ENCODE measurements at regions not wholly inside any gene's neighbourhood (a gene's known extent, or its start where the extent isn't known, plus 50 kb on each side); places are given as distances from the start of the nearest gene placed in this dataset.

GRCh38 chr6:40780637-40781036 is 193.5 kb upstream of the LRFN2 start:
- TF ChIP-seq EZH2 (IDR thresholded peaks at IDR 0.05; ENCODE audit: borderline replicate concordance, low read depth, low read length, severe bottlenecking) = no peak
- H3K27me3 ChIP-seq (ENCODE audit: control insufficient read depth in 2 of 2, insufficient read depth in 2 of 2, low read length in 2 of 2) = no peaks in the 10 kb centered on the region
- H3K4me3 ChIP-seq (replicated peaks in 1 of 3; ENCODE audit: insufficient read depth in 1 of 3, low read depth in 1 of 3, low read length in 3 of 3) = no peak overlapping the region
- FAIRE-seq (no peak), DNase-seq (ENCODE audit: low read depth, low spot score) (no peak)
- no TSS peak for BruUV-seq (replicated peaks)
- dilution Hi-C loops (cut with MboI; ENCODE audit: extremely low pct_ligation_motif_present, low sequenced_read_pairs) = no loop called here
- H3K9ac ChIP-seq (replicated peaks; ENCODE audit: extremely low read depth, insufficient read depth, low read length) = no peak overlapping the region
- H2AFZ ChIP-seq (ENCODE audit: low read depth, low read length) = no peak overlapping the region
- intact Hi-C loops (cut with micrococcal nuclease) = no loop called here
- peaks cover 21% of the 10 kb centered on the region for H3K4me1 ChIP-seq (ENCODE audit: control insufficient read depth, extremely low read depth, insufficient read depth, low read length)
- no peaks in the 10 kb centered on the region for H4K20me1 ChIP-seq (replicated peaks; ENCODE audit: control insufficient read depth, extremely low read depth, insufficient read depth, low read length)
- no peaks in the 10 kb centered on the region for H3K9me3 ChIP-seq (replicated peaks; ENCODE audit: control insufficient read depth, insufficient read depth, low read length)
- H3K9me1 ChIP-seq (replicated peaks; ENCODE audit: control insufficient read depth, extremely low read depth, insufficient read depth, low read length) = no peaks in the 10 kb centered on the region
- H3K36me3 ChIP-seq (ENCODE audit: control insufficient read depth in 2 of 2, extremely low read depth in 1 of 2, insufficient read depth in 2 of 2, low read length in 2 of 2) = no peaks in the 10 kb centered on the region
- no peak overlapping the region for H3K4me2 ChIP-seq (ENCODE audit: insufficient read depth, low read length)
- H3K27ac ChIP-seq (ENCODE audit: insufficient read depth, low read depth, low read length) = no peak overlapping the region
- ChIA-PET POLR2A (no interaction called here), CTCF (interaction anchor here (1.6 kb wide), 1 partner anchor 21 kb away, joined by 3 read pairs; no protein-coding TSS in a partner anchor)
- no peaks in the 10 kb centered on the region for H3K79me2 ChIP-seq (ENCODE audit: control insufficient read depth, insufficient read depth, low read length)

- Histone ChIP-seq H2AFZ (ENCODE audit: low read depth, low read length) (peak overlapping the region; percentile 33), H3K79me2 (ENCODE audit: control insufficient read depth, insufficient read depth, low read length) (no peaks in the 10 kb centered on the region), H4K20me1 (replicated peaks; ENCODE audit: control insufficient read depth, extremely low read depth, insufficient read depth, low read length) (no peaks in the 10 kb centered on the region), H3K9me3 (replicated peaks; ENCODE audit: control insufficient read depth, insufficient read depth, low read length) (no peaks in the 10 kb centered on the region), H3K9me1 (replicated peaks; ENCODE audit: control insufficient read depth, extremely low read depth, insufficient read depth, low read length) (no peaks in the 10 kb centered on the region), H3K9ac (replicated peaks; ENCODE audit: extremely low read depth, insufficient read depth, low read length) (no peak overlapping the region), H3K27me3 (ENCODE audit: control insufficient read depth in 2 of 2, insufficient read depth in 2 of 2, low read length in 2 of 2) (no peaks in the 10 kb centered on the region), H3K4me1 (ENCODE audit: control insufficient read depth, extremely low read depth, insufficient read depth, low read length) (peaks cover 21% of the 10 kb centered on the region), H3K36me3 (ENCODE audit: control insufficient read depth in 2 of 2, extremely low read depth in 1 of 2, insufficient read depth in 2 of 2, low read length in 2 of 2) (no peaks in the 10 kb centered on the region), H3K4me2 (ENCODE audit: insufficient read depth, low read length) (no peak overlapping the region), H3K27ac (ENCODE audit: insufficient read depth, low read depth, low read length) (peak overlapping the region; percentile 37), H3K4me3 (replicated peaks in 1 of 3; ENCODE audit: insufficient read depth in 1 of 3, low read depth in 1 of 3, low read length in 3 of 3) (no peak overlapping the region)
- FAIRE-seq = peak; percentile 83
- no TSS peak for BruUV-seq (replicated peaks)
- DNase-seq (ENCODE audit: low read depth, low spot score) = peak; percentile 46
- TF ChIP-seq MAX (IDR thresholded peaks at IDR 0.05; ENCODE audit: insufficient read depth, insufficient read length) (no peak), POLR2AphosphoS5 (IDR thresholded peaks at IDR 0.05; ENCODE audit: insufficient read depth, low read depth, low read length) (peak; percentile 47), FOS (IDR thresholded peaks at IDR 0.05; ENCODE audit: borderline replicate concordance, insufficient read depth, low read length) (peak; percentile 87), GATA2 (IDR thresholded peaks at IDR 0.05; ENCODE audit: insufficient read depth, insufficient read length, low read depth, low read length) (peak; percentile 69), MYC (IDR thresholded peaks at IDR 0.05; ENCODE audit: low read depth, low read length) (no peak)
- intact Hi-C loops (cut with micrococcal nuclease) (no loop called here), dilution Hi-C loops (cut with MboI; ENCODE audit: extremely low pct_ligation_motif_present, low sequenced_read_pairs) (no loop called here)
- CTCF ChIA-PET = interaction anchor here (0.9 to 1.6 kb wide), 5 partner anchors 20 to 192 kb away, joined by 3 read pairs; partner anchors contain the start of gene LRFN2
- POLR2A ChIA-PET = no interaction called here
Measured at GRCh38 chr6:40779409-40779808, 192.2 kb upstream of the LRFN2 start.
